ENCODE measurements at regions not wholly inside any gene's neighbourhood (a gene's known extent, or its start where the extent isn't known, plus 50 kb on each side); places are given as distances from the start of the nearest gene placed in this dataset.
"Not testable (repeated sequence)": the region's sequence is repeated elsewhere in the genome, so short reads cannot be mapped to it uniquely, and the experiment has no call there.

- POLR2A ChIA-PET; H3K4me1 Mint-ChIP-seq; CTCF ChIA-PET; H3K9me3 Mint-ChIP-seq; H3K27me3 Mint-ChIP-seq; H3K4me3 Mint-ChIP-seq; DNase-seq; H3K36me3 Mint-ChIP-seq (ENCODE audit: low read depth); H3K27ac Mint-ChIP-seq: not testable (repeated sequence)
These were observed 1014.7 kb downstream of the PRIM2 start for GRCh38 chr6:58332108-58332507.

- DNase-seq; H3K27ac Mint-ChIP-seq; H3K27me3 Mint-ChIP-seq; H3K4me1 Mint-ChIP-seq; H3K36me3 Mint-ChIP-seq (ENCODE audit: low read depth); H3K4me3 Mint-ChIP-seq; H3K9me3 Mint-ChIP-seq; CTCF ChIA-PET; POLR2A ChIA-PET: not testable (repeated sequence)
These were observed 1024.9 kb downstream of the PRIM2 start for GRCh38 chr6:58342287-58342686.

GRCh38 chr6:58347534-58347933 lies 1030.1 kb downstream of the PRIM2 start:
- not testable (repeated sequence) for H3K4me3 Mint-ChIP-seq

GRCh38 chr6:58351619-58352018 lies 1034.2 kb downstream of the PRIM2 start:
- H3K4me3 Mint-ChIP-seq; DNase-seq; POLR2A ChIA-PET; H3K36me3 Mint-ChIP-seq (ENCODE audit: low read depth); H3K27me3 Mint-ChIP-seq; CTCF ChIA-PET; H3K9me3 Mint-ChIP-seq; H3K27ac Mint-ChIP-seq; H3K4me1 Mint-ChIP-seq: not testable (repeated sequence)

More at GRCh38 chr6:58347534-58347933, 1030.1 kb downstream of the PRIM2 start:
- H3K27ac Mint-ChIP-seq; CTCF ChIA-PET; H3K27me3 Mint-ChIP-seq; H3K36me3 Mint-ChIP-seq (ENCODE audit: low read depth); POLR2A ChIA-PET; H3K4me1 Mint-ChIP-seq; H3K9me3 Mint-ChIP-seq; DNase-seq: not testable (repeated sequence)

- H3K27me3 Mint-ChIP-seq; DNase-seq; H3K4me3 Mint-ChIP-seq; CTCF ChIA-PET; H3K9me3 Mint-ChIP-seq; POLR2A ChIA-PET; H3K4me1 Mint-ChIP-seq; H3K27ac Mint-ChIP-seq; H3K36me3 Mint-ChIP-seq (ENCODE audit: low read depth): not testable (repeated sequence)
These were observed 1041.0 kb downstream of the PRIM2 start for GRCh38 chr6:58358452-58358851.

GRCh38 chr6:58365856-58366255 lies 1048.4 kb downstream of the PRIM2 start:
- H3K4me1 Mint-ChIP-seq; H3K27ac Mint-ChIP-seq; H3K36me3 Mint-ChIP-seq (ENCODE audit: low read depth); DNase-seq; H3K4me3 Mint-ChIP-seq; H3K27me3 Mint-ChIP-seq; POLR2A ChIA-PET; CTCF ChIA-PET: not testable (repeated sequence)
- peaks cover 12% of the 10 kb centered on the region for H3K9me3 Mint-ChIP-seq

- DNase-seq; H3K4me1 Mint-ChIP-seq; H3K36me3 Mint-ChIP-seq (ENCODE audit: low read depth); CTCF ChIA-PET; H3K27ac Mint-ChIP-seq; H3K27me3 Mint-ChIP-seq; H3K4me3 Mint-ChIP-seq; POLR2A ChIA-PET: not testable (repeated sequence)
- peaks cover 20% of the 10 kb centered on the region for H3K9me3 Mint-ChIP-seq
These were observed 1089.2 kb downstream of the PRIM2 start for GRCh38 chr6:58406659-58407058.

GRCh38 chr6:58419321-58419720 lies 1101.9 kb downstream of the PRIM2 start:
- peaks cover 15% of the 10 kb centered on the region for H3K9me3 Mint-ChIP-seq
- H3K27ac Mint-ChIP-seq: no peak overlapping the region
- no peak overlapping the region for H3K4me3 Mint-ChIP-seq
- no peaks in the 10 kb centered on the region for H3K36me3 Mint-ChIP-seq (ENCODE audit: low read depth)
- ChIA-PET POLR2A (no interaction called here), CTCF (no interaction called here)
- H3K4me1 Mint-ChIP-seq: no peaks in the 10 kb centered on the region
- no peak for DNase-seq
- H3K27me3 Mint-ChIP-seq: no peaks in the 10 kb centered on the region

Measured in activated CD4-positive, alpha-beta memory T cell treated with anti-CD3 and anti-CD28 coated beads, Interleukin-2, amount 10 ng/mL, durations not matched to agents 7 days and 5 days (primary cell).